B cell (primary cell): ENCODE measurements at regions not wholly inside any gene's neighbourhood (a gene's known extent, or its start where the extent isn't known, plus 50 kb on each side); places are given as distances from the start of the nearest gene placed in this dataset.

Source experiments
- ATAC-seq: fragments of 200-7000 bp; cut with Tn5 transposase; one replicate; pipeline ENCODE4 v1.10.0; 2021; ENCODE audit warnings: low read depth, mild to moderate bottlenecking, moderate number of reproducible peaks, moderate library complexity
- CTCF ChIA-PET: fragments of 350-600 bp; sonication (Branson Sonifier 250); formaldehyde crosslinking; loops from one replicate; lab custom pipeline; 2021; ENCODE audit warnings: antibody characterized with exemption, inconsistent platforms; lab: Charles Lee
- POLR2A ChIA-PET: fragments of 350-600 bp; sonication (Branson Sonifier 250); formaldehyde crosslinking; loops from one replicate; lab custom pipeline; 2021; ENCODE audit warnings: antibody characterized with exemption; lab: Charles Lee
- DNase-seq: peaks from one replicate; pipeline ENCODE4 v3.0.0; 2013
- H2AFZ ChIP-seq: 2 replicates; pipeline ENCODE4 v1.6.1; 2012; ENCODE audit warnings: mild to moderate bottlenecking, low read depth, low read length; ENCODE audit not compliant: insufficient read depth, poor library complexity, severe bottlenecking
- H3K27ac ChIP-seq, 2 donors: 1 replicate in 1 of 2; 2 replicates in 1 of 2; pipeline ENCODE4 v1.5.1; 2012 to 2013; ENCODE audit warnings: low read length in 2 of 2, mild to moderate bottlenecking in 2 of 2, moderate library complexity in 1 of 2
- H3K27me3 ChIP-seq, 4 experiments: fragments of 200-600 bp in 1 of 4; sonication (generic) in 1 of 4; replicated peaks in 1 of 4; 1 replicate in 2 of 4; 2 replicates in 2 of 4; pipeline versions ENCODE4 v1.6.1 to v1.7.0; 2013 to 2016; ENCODE audit warnings: low read length in 3 of 4, mild to moderate bottlenecking in 2 of 4, mixed read lengths in 1 of 4, moderate library complexity in 1 of 4; ENCODE audit not compliant: insufficient read depth in 4 of 4, control insufficient read depth in 3 of 4; ENCODE audit errors: control extremely low read depth in 1 of 4
- H3K36me3 ChIP-seq, 2 experiments: replicated peaks in 1 of 2; 1 replicate in 1 of 2; 2 replicates in 1 of 2; pipeline versions ENCODE4 v1.6.1 to v1.7.1; 2013; ENCODE audit warnings: low read length in 1 of 2; ENCODE audit not compliant: insufficient read depth in 2 of 2, control insufficient read depth in 1 of 2; ENCODE audit errors: control extremely low read depth in 1 of 2, extremely low read depth in 1 of 2
- H3K4me1 ChIP-seq, 2 donors: fragments of 200-600 bp in 1 of 2; sonication (generic) in 1 of 2; 1 replicate in 1 of 2; 2 replicates in 1 of 2; pipeline versions ENCODE4 v1.5.1 to v1.6.1; 2013 to 2017; ENCODE audit warnings: low read length in 2 of 2; ENCODE audit not compliant: control insufficient read depth in 2 of 2, insufficient read depth in 2 of 2
- H3K4me2 ChIP-seq: replicated peaks from 2 replicates; pipeline ENCODE3; 2012; ENCODE audit warnings: mild to moderate bottlenecking, low read depth, low read length; ENCODE audit not compliant: poor library complexity, severe bottlenecking
- H3K4me3 ChIP-seq, 5 experiments: fragments of 200-600 bp in 1 of 5; sonication (generic) in 1 of 5; 1 replicate in 3 of 5; 2 replicates in 2 of 5; pipeline versions ENCODE4 v1.5.1 to v1.7.0; 2011 to 2016; ENCODE audit warnings: low read length in 4 of 5, mild to moderate bottlenecking in 4 of 5, low read depth in 2 of 5, control low read depth in 1 of 5, moderate library complexity in 1 of 5; ENCODE audit not compliant: insufficient read depth in 1 of 5; ENCODE audit errors: control extremely low read depth in 1 of 5, extremely low read depth in 1 of 5
- H3K79me2 ChIP-seq: fragments of 200-600 bp; sonication (generic); one replicate; pipeline ENCODE4 v1.6.0; 2016; ENCODE audit warnings: low read length; ENCODE audit not compliant: control insufficient read depth, insufficient read depth
- H3K9ac ChIP-seq: fragments of 200-600 bp; sonication (generic); 2 replicates; pipeline ENCODE4 v1.6.1; 2017; ENCODE audit warnings: mild to moderate bottlenecking, low read length, moderate library complexity
- H3K9me3 ChIP-seq, 3 donors: one replicate each; pipeline versions ENCODE4 v1.6.1 to v1.7.1; 2013; ENCODE audit warnings: low read length in 2 of 3; ENCODE audit not compliant: control insufficient read depth in 2 of 3, insufficient read depth in 1 of 3; ENCODE audit errors: control extremely low read depth in 1 of 3
- H4K20me1 ChIP-seq: 2 replicates; pipeline ENCODE4 v1.6.0; 2012; ENCODE audit warnings: mild to moderate bottlenecking, low read length; ENCODE audit not compliant: insufficient read depth, control insufficient read depth, poor library complexity, severe bottlenecking
- H3K27ac Mint-ChIP-seq: one replicate; pipeline ENCODE4 v1.8.0; 2021; ENCODE audit warnings: mixed read lengths
- H3K27me3 Mint-ChIP-seq: one replicate; pipeline ENCODE4 v1.8.0; 2021; ENCODE audit warnings: mixed read lengths
- H3K4me1 Mint-ChIP-seq: one replicate; pipeline ENCODE4 v1.8.0; 2021; ENCODE audit warnings: mixed read lengths
- H3K4me3 Mint-ChIP-seq: one replicate; pipeline ENCODE4 v1.8.0; 2021; ENCODE audit warnings: mixed read lengths
- H3K9me3 Mint-ChIP-seq: one replicate; pipeline ENCODE4 v1.8.0; 2022; ENCODE audit warnings: mixed read lengths; ENCODE audit not compliant: insufficient read depth
- CTCF ChIP-seq: fragments of 200-600 bp; IDR thresholded peaks from one replicate; pipeline ENCODE4 v1.8.0; 2022; ENCODE audit warnings: antibody characterized with exemption, mild to moderate bottlenecking
- EZH2 ChIP-seq: IDR thresholded peaks from 2 replicates; pipeline ENCODE4 v1.6.1; 2012; ENCODE audit warnings: borderline replicate concordance, low read depth, mild to moderate bottlenecking, moderate library complexity, low read length; ENCODE audit not compliant: insufficient read depth, poor library complexity, severe bottlenecking
- WGBS: methylation state at CpG from one replicate; pipeline ENCODE4 v1.1.5; 2013; ENCODE audit warnings: missing lambda C conversion rate; ENCODE audit not compliant: insufficient coverage; 5-methylcytosine and 5-hydroxymethylcytosine counted together
- intact Hi-C: fragments of 100-400 bp; cut with micrococcal nuclease; formaldehyde crosslinking; loops from one replicate; pipeline ENCODE4 v1.10.0; 2022

- Histone ChIP-seq H3K9ac (no peak overlapping the region), H3K9me3 (no peaks in the 10 kb centered on the region), H3K36me3 (no peaks in the 10 kb centered on the region), H4K20me1 (no peaks in the 10 kb centered on the region), H3K4me1 (no peaks in the 10 kb centered on the region), H3K27ac (no peak overlapping the region), H3K79me2 (no peaks in the 10 kb centered on the region), H3K4me3 (no peak overlapping the region), H3K4me2 (no peak overlapping the region), H2AFZ (no peak overlapping the region), H3K27me3 (no peaks in the 10 kb centered on the region)
- WGBS: no CpG with 5 or more reads among the region's 1 CpG
- TF ChIP-seq CTCF (no peak), EZH2 (no peak)
- POLR2A ChIA-PET: no interaction called here
- Mint-ChIP-seq H3K9me3 (no peaks in the 10 kb centered on the region), H3K4me3 (no peak overlapping the region), H3K27ac (no peak overlapping the region), H3K27me3 (no peaks in the 10 kb centered on the region), H3K4me1 (no peaks in the 10 kb centered on the region)
- ATAC-seq (no peak), DNase-seq (no peak)
- CTCF ChIA-PET: no interaction called here
- intact Hi-C loops: no loop called here
These were observed 110.2 kb downstream of the FCRL5 start for GRCh38 chr1:157442065-157442464.

GRCh38 chr1:157439302-157439954 lies 112.9 kb downstream of the FCRL5 start:
- Mint-ChIP-seq H3K4me3 (no peak overlapping the region), H3K4me1 (no peaks in the 10 kb centered on the region), H3K27ac (no peak overlapping the region), H3K27me3 (peaks cover 16% of the 10 kb centered on the region), H3K9me3 (no peaks in the 10 kb centered on the region)
- CTCF ChIA-PET: no interaction called here
- intact Hi-C loops: no loop called here
- DNase-seq (no peak), ATAC-seq (no peak)
- H4K20me1 ChIP-seq: no peaks in the 10 kb centered on the region
- H3K4me1 ChIP-seq: no peaks in the 10 kb centered on the region
- POLR2A ChIA-PET: no interaction called here
- H2AFZ ChIP-seq: no peak overlapping the region
- H3K9me3 ChIP-seq: no peaks in the 10 kb centered on the region
- no peaks in the 10 kb centered on the region for H3K36me3 ChIP-seq
- no peak overlapping the region for H3K27ac ChIP-seq
- H3K79me2 ChIP-seq: no peaks in the 10 kb centered on the region
- 88% methylated on average over 3 of the region's 5 CpGs for WGBS
- no peak overlapping the region for H3K4me2 ChIP-seq
- no peak overlapping the region for H3K9ac ChIP-seq
- no peak overlapping the region for H3K4me3 ChIP-seq
- no peak for TF ChIP-seq EZH2
- no peak for TF ChIP-seq CTCF
- peaks cover 0 to 7% (median under 1%) of the 10 kb centered on the region in 4 experiments for H3K27me3 ChIP-seq
